ENCODE measurements at regions not wholly inside any gene's neighbourhood (a gene's known extent, or its start where the extent isn't known, plus 50 kb on each side); places are given as distances from the start of the nearest gene placed in this dataset.

DNA sequence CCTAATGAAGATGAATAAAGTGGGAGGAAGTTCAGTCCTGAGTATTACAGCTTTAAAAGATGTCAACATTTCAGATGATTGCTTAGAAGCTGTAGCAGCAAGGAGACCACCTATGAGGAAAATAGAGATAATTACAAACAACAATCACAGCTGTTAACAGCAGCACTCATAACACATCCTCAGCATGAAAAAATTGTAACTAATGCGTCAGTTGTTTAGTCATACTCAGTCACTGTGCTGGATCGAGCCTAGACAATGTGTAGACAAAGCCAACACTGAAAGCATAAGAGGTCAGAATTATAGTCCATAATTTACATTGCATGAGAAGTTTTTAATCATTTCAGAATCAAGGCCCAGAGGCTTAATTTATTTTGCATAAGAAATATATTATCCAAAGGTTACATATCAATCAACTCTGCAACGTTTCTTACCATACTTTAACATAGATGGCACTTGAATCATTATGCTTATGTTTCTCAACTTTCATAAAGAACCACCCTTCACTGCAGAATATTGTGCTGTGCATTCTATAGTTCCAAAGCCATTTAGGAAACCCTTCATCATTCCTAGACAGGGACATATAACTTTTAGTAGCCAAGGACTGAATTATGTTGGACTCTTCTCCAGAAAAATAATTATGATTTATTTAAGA lies 60.2 kb upstream of the HAPLN1 start:
- TF ChIP-seq, protein P1, sequence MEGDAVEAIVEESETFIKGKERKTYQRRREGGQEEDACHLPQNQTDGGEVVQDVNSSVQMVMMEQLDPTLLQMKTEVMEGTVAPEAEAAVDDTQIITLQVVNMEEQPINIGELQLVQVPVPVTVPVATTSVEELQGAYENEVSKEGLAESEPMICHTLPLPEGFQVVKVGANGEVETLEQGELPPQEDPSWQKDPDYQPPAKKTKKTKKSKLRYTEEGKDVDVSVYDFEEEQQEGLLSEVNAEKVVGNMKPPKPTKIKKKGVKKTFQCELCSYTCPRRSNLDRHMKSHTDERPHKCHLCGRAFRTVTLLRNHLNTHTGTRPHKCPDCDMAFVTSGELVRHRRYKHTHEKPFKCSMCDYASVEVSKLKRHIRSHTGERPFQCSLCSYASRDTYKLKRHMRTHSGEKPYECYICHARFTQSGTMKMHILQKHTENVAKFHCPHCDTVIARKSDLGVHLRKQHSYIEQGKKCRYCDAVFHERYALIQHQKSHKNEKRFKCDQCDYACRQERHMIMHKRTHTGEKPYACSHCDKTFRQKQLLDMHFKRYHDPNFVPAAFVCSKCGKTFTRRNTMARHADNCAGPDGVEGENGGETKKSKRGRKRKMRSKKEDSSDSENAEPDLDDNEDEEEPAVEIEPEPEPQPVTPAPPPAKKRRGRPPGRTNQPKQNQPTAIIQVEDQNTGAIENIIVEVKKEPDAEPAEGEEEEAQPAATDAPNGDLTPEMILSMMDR (IDR thresholded peaks at IDR 0.05): no peak
- no peak for TF ChIP-seq EZH2 (IDR thresholded peaks at IDR 0.05; ENCODE audit: borderline replicate concordance, insufficient read depth, low read depth, low read length, poor library complexity, severe bottlenecking)

Measured in B cell (primary cell).